ENCODE measurements at regions not wholly inside any gene's neighbourhood (a gene's known extent, or its start where the extent isn't known, plus 50 kb on each side); places are given as distances from the start of the nearest gene placed in this dataset.

- TF ChIP-seq CTCF (conservative IDR thresholded peaks at IDR 0.05; ENCODE audit: low read length) (no peak), EZH2phosphoT487 (IDR thresholded peaks at IDR 0.05; ENCODE audit: borderline replicate concordance, low read depth, low read length) (no peak)
Observed at GRCh38 chr4:112023402-112023950, 121.8 kb upstream of the FAM241A start.

Measured in OCI-LY7 (cell line).